ENCODE measurements at regions not wholly inside any gene's neighbourhood (a gene's known extent, or its start where the extent isn't known, plus 50 kb on each side); places are given as distances from the start of the nearest gene placed in this dataset.

- no peak for DNase-seq
Observed at GRCh38 chr6:117078624-117079023, 186.7 kb upstream of the VGLL2 start.

GRCh38 chr6:117079951-117080350, 185.4 kb upstream of the VGLL2 start:
- peak; percentile 34 for DNase-seq

GRCh38 chr6:117089604-117090003, 175.8 kb upstream of the VGLL2 start:
- DNase-seq, result no peak

- no peak for DNase-seq
Observed at GRCh38 chr6:117110146-117110545, 155.2 kb upstream of the VGLL2 start.

GRCh38 chr6:117110737-117111136, 154.6 kb upstream of the VGLL2 start:
- DNase-seq, result no peak

GRCh38 chr6:117117652-117118051, 147.7 kb upstream of the VGLL2 start:
- no peak for DNase-seq

GRCh38 chr6:117118490-117118889, 146.9 kb upstream of the VGLL2 start:
- DNase-seq, result no peak

- no peak for DNase-seq
Observed at GRCh38 chr6:117126213-117126612, 139.1 kb upstream of the VGLL2 start.

GRCh38 chr6:117128052-117128451, 137.3 kb upstream of the VGLL2 start:
- no peak for DNase-seq

GRCh38 chr6:117130125-117130524, 135.2 kb upstream of the VGLL2 start:
- no peak for DNase-seq

GRCh38 chr6:117136702-117137101, 128.7 kb upstream of the VGLL2 start:
- no peak for DNase-seq

GRCh38 chr6:117137711-117138110, 127.6 kb upstream of the VGLL2 start:
- DNase-seq, result no peak

GRCh38 chr6:117138425-117138824, 126.9 kb upstream of the VGLL2 start:
- DNase-seq, result no peak

- no peak for DNase-seq
Observed at GRCh38 chr6:117138920-117139319, 126.4 kb upstream of the VGLL2 start.

GRCh38 chr6:117142142-117142541, 123.2 kb upstream of the VGLL2 start:
- DNase-seq, result no peak

- no peak for DNase-seq
Observed at GRCh38 chr6:117142995-117143394, 122.4 kb upstream of the VGLL2 start.

- no peak for DNase-seq
Observed at GRCh38 chr6:117143647-117144046, 121.7 kb upstream of the VGLL2 start.

GRCh38 chr6:117145940-117146339, 119.4 kb upstream of the VGLL2 start:
- no peak for DNase-seq

GRCh38 chr6:117149324-117149723, 116.0 kb upstream of the VGLL2 start:
- DNase-seq, result no peak

GRCh38 chr6:117156741-117157140, 108.6 kb upstream of the VGLL2 start:
- no peak for DNase-seq

GRCh38 chr6:117157448-117157847, 107.9 kb upstream of the VGLL2 start:
- no peak for DNase-seq

- no peak for DNase-seq
Observed at GRCh38 chr6:117165911-117166499, 99.4 kb upstream of the VGLL2 start.

- DNase-seq, result peak; percentile 34
Observed at GRCh38 chr6:117167520-117168271, 97.7 kb upstream of the VGLL2 start.

- DNase-seq, result no peak
Observed at GRCh38 chr6:117168296-117169063, 96.9 kb upstream of the VGLL2 start.
